Fibroblast of pulmonary artery (primary cell): ENCODE measurements at regions not wholly inside any gene's neighbourhood (a gene's known extent, or its start where the extent isn't known, plus 50 kb on each side); places are given as distances from the start of the nearest gene placed in this dataset.

Source experiments
- DNase-seq: peaks from one replicate; pipeline ENCODE4 v3.0.0-alpha.2; 2010; ENCODE audit warnings: low read depth
- H3K4me3 ChIP-seq: replicated peaks from 2 replicates; pipeline ENCODE4 v1.5.1; 2011; ENCODE audit warnings: low read depth, mild to moderate bottlenecking, control low read depth, low read length, moderate library complexity
- TF ChIP-seq, protein P1 (sequence below): IDR thresholded peaks from 2 replicates; pipeline ENCODE4 v1.5.1; 2011; ENCODE audit warnings: mild to moderate bottlenecking, control low read depth, low read length, inconsistent platforms; ENCODE audit errors: missing control alignments

GRCh38 chr21:43322311-43322710 is 104.6 kb downstream of the SIK1 start:
- H3K4me3 ChIP-seq, result no peak overlapping the region
- TF ChIP-seq, protein P1, sequence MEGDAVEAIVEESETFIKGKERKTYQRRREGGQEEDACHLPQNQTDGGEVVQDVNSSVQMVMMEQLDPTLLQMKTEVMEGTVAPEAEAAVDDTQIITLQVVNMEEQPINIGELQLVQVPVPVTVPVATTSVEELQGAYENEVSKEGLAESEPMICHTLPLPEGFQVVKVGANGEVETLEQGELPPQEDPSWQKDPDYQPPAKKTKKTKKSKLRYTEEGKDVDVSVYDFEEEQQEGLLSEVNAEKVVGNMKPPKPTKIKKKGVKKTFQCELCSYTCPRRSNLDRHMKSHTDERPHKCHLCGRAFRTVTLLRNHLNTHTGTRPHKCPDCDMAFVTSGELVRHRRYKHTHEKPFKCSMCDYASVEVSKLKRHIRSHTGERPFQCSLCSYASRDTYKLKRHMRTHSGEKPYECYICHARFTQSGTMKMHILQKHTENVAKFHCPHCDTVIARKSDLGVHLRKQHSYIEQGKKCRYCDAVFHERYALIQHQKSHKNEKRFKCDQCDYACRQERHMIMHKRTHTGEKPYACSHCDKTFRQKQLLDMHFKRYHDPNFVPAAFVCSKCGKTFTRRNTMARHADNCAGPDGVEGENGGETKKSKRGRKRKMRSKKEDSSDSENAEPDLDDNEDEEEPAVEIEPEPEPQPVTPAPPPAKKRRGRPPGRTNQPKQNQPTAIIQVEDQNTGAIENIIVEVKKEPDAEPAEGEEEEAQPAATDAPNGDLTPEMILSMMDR, result no peak
- DNase-seq, result no peak

- TF ChIP-seq, protein P1, result no peak
- DNase-seq, result no peak
- no peak overlapping the region for H3K4me3 ChIP-seq
Measured at GRCh38 chr21:43321611-43322010, 105.3 kb downstream of the SIK1 start.

GRCh38 chr21:43321111-43321510 is 105.8 kb downstream of the SIK1 start:
- DNase-seq, result no peak
- no peak overlapping the region for H3K4me3 ChIP-seq
- TF ChIP-seq, protein P1, result no peak

GRCh38 chr21:43320526-43320925 is 106.4 kb downstream of the SIK1 start:
- no peak overlapping the region for H3K4me3 ChIP-seq
- no peak for DNase-seq
- TF ChIP-seq, protein P1, result no peak

GRCh38 chr21:43318841-43319781 is 107.8 kb downstream of the SIK1 start:
- TF ChIP-seq, protein P1, result no peak
- no peak overlapping the region for H3K4me3 ChIP-seq
- peak; percentile 60 for DNase-seq

DNA sequence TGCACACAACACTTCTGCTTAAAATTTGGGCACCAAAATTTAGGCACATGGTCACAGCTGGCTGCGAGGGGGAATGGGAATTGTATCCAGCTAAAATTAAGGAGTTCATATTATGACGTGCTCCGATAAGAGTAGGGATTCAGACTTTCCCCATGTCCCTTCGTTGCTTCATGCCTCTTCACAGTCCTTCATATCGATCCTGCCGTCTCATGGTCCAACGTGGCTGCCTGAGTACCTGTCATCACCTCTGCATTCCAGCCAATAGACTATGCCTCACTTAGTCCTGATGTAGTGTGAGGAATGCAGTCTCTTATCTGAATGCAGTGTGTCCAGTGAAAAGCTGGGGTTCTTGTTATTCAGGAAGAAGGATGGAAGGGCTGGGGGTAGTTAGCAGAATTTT is 108.6 kb downstream of the SIK1 start:
- H3K4me3 ChIP-seq, result no peak overlapping the region
- no peak for DNase-seq
- TF ChIP-seq, protein P1, result no peak
